Activated CD4-positive, alpha-beta T cell treated with anti-CD3 and anti-CD28 coated beads for 36 hours (primary cell): ENCODE measurements at regions not wholly inside any gene's neighbourhood (a gene's known extent, or its start where the extent isn't known, plus 50 kb on each side); places are given as distances from the start of the nearest gene placed in this dataset.
"Not testable (repeated sequence)": the region's sequence is repeated elsewhere in the genome, so short reads cannot be mapped to it uniquely, and the experiment has no call there.

ENCODE experiments used
- ATAC-seq: fragments of 200-7000 bp; cut with Tn5 transposase; one replicate; pipeline ENCODE4 v1.10.0; 2021; ENCODE audit warnings: mild to moderate bottlenecking, moderate library complexity
- CTCF ChIA-PET: fragments of 350-600 bp; sonication (Branson Sonifier 250); formaldehyde crosslinking; loops from one replicate; lab custom pipeline; 2021; ENCODE audit warnings: antibody characterized with exemption; lab: Charles Lee
- POLR2A ChIA-PET: fragments of 350-600 bp; sonication (Branson Sonifier 250); formaldehyde crosslinking; loops from one replicate; lab custom pipeline; 2021; ENCODE audit warnings: antibody characterized with exemption, inconsistent platforms; lab: Charles Lee
- DNase-seq: peaks from one replicate; pipeline ENCODE4 v3.0.0-alpha.2; 2020
- H3K27ac Mint-ChIP-seq: one replicate; pipeline ENCODE4 v1.8.0; 2021; ENCODE audit warnings: mixed read lengths
- H3K27me3 Mint-ChIP-seq: one replicate; pipeline ENCODE4 v1.8.0; 2021; ENCODE audit warnings: mixed read lengths
- H3K36me3 Mint-ChIP-seq: one replicate; pipeline ENCODE4 v1.8.0; 2021; ENCODE audit warnings: low read depth, mixed read lengths
- H3K4me1 Mint-ChIP-seq: one replicate; pipeline ENCODE4 v1.8.0; 2021; ENCODE audit warnings: mixed read lengths
- H3K4me3 Mint-ChIP-seq: one replicate; pipeline ENCODE4 v1.8.0; 2021; ENCODE audit warnings: mild to moderate bottlenecking, moderate library complexity, mixed read lengths
- H3K9me3 Mint-ChIP-seq: one replicate; pipeline ENCODE4 v1.8.0; 2021; ENCODE audit warnings: low read depth, mixed read lengths
- intact Hi-C, 2 experiments: fragments of 100-400 bp; cut with DNase I in 1 of 2; cut with micrococcal nuclease in 1 of 2; formaldehyde crosslinking; loops; one replicate each; pipeline versions ENCODE4 v1.14.2 to v1.15.1; 2022 to 2024; cut with DNase I, micrococcal nuclease

DNA sequence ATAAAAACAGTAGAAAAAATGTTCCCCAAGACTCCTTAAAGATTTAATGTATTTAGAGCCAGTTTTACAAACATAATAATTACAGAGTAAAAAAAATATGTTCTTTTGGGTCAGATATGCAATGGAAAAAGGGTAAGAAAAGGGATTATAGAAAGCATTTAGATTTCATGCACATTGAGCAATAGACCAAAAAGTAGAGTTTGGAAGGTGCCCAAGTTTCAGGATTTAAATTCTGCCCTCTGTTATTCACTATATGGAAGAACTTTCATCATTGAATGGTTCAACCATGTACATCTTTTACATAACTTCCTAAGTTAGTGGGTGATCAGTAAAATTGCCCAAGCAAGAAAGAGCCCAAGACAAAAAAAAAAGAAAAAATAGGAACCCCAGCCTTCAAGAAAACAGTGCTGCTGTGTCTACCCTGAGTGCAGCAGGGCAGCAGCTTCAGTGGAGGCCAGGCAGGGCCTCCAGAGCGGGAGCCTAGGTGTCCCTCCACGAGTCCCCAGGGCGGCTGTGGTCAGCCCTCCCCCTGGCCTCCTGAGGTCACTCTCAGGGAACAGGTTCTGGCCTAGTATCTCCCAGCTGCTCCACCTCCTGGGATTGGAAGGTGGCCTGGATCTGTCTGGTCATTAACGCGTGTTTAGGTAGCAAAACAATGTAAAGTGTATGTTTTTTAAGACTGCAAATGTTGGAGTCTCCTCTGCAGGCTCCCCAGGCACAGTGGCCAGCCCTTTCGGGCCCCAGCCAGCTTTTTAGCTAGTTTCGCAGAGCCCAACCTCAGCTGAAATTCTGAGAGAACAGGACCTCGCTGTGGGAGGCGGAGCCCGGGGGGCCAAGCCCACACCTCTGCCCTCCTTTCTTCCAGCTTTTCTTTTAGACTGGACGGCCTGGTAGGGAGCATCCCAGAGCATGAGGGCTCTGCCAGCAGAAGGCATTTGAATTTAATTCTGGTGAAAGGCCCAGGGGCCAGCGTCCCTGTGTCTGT is 77.3 kb downstream of the TEX51 start:
- POLR2A ChIA-PET: interaction anchor here (0.6 kb wide), 1 partner anchor 566 kb away, joined by 3 read pairs; no protein-coding TSS in a partner anchor
- DNase-seq (no peak), ATAC-seq (no peak)
- Mint-ChIP-seq H3K4me3 (no peak overlapping the region), H3K9me3 (no peaks in the 10 kb centered on the region), H3K36me3 (no peaks in the 10 kb centered on the region), H3K27ac (no peak overlapping the region), H3K27me3 (peaks cover 10% of the 10 kb centered on the region), H3K4me1 (peaks cover 6% of the 10 kb centered on the region)
- intact Hi-C loops: loop anchor here in 1 of 2 experiments (10.0 kb wide), 1 partner anchor 731 kb away; no protein-coding TSS in a partner anchor
- CTCF ChIA-PET: no interaction called here

- intact Hi-C loops: loop anchor here in 1 of 2 experiments (10.0 kb wide), 1 partner anchor 732 kb away; no protein-coding TSS in a partner anchor
- H3K27me3 Mint-ChIP-seq: peaks cover 10% of the 10 kb centered on the region
- peaks cover 6% of the 10 kb centered on the region for H3K4me1 Mint-ChIP-seq
- ChIA-PET CTCF (no interaction called here), POLR2A (no interaction called here)
- no peak overlapping the region for H3K4me3 Mint-ChIP-seq
- H3K9me3 Mint-ChIP-seq: no peaks in the 10 kb centered on the region
- H3K36me3 Mint-ChIP-seq: no peaks in the 10 kb centered on the region
- ATAC-seq (no peak), DNase-seq (no peak)
- H3K27ac Mint-ChIP-seq: no peak overlapping the region
These were observed 78.1 kb downstream of the TEX51 start for GRCh38 chr2:126976721-126977328.

- POLR2A ChIA-PET: no interaction called here
- no peak overlapping the region for H3K27ac Mint-ChIP-seq
- H3K9me3 Mint-ChIP-seq: no peaks in the 10 kb centered on the region
- ATAC-seq (peak; percentile 63), DNase-seq (no peak)
- H3K4me1 Mint-ChIP-seq: peaks cover 6% of the 10 kb centered on the region
- H3K27me3 Mint-ChIP-seq: peaks cover 2% of the 10 kb centered on the region
- CTCF ChIA-PET: interaction anchor here (1.2 kb wide), 1 partner anchor 86 kb away, joined by 3 read pairs; no protein-coding TSS in a partner anchor
- no peak overlapping the region for H3K4me3 Mint-ChIP-seq
- no peaks in the 10 kb centered on the region for H3K36me3 Mint-ChIP-seq
- intact Hi-C loops: loop anchor here in 1 of 2 experiments (10.0 kb wide), 1 partner anchor 734 kb away; no protein-coding TSS in a partner anchor
These were observed 79.6 kb downstream of the TEX51 start for GRCh38 chr2:126978333-126978732.

DNA sequence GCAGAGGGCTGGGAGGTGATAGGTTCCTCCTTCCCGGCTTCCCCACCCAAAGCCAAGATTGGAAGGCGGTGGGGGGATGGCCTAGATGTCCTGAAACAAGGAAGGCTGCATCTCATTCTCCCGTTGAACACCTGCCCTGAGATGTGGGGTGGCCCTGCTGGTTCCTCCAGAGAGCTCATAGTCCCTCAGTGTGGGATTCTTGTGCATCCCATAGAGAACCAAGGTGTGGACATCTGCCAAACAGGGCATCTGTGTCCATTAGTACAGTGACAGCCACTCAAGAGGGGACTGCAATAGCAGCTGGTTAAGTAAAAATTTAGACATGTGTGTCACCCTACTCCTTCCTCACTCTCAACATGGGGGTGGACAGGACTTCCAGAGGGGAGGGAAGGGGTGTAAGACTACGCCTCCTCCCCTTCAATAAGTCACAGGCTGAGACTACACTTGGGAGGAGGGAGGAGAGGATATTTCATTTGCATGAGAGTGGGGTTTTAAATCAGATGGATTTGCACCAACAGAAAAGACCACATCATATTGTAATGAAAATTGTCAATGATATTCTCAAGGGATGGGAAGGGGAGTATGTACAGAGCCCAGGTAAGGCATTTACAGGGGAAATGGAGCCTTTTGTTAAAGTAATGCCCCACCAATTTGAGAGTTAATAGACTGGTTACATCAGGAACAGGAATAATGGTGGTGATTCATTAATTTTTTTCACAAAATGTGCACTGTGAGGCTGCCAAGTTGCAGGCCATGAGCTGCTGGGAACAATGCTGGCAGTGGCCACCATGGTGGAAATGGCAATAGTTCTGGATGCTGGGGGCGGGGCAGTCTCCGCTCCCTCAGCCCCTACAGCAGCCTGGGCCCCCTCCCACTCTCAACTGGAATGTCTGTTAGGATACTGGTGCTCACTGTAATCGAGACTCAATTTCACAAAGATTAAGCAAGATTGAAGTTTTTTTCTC is 80.6 kb downstream of the TEX51 start:
- no peaks in the 10 kb centered on the region for H3K27me3 Mint-ChIP-seq
- no peak overlapping the region for H3K27ac Mint-ChIP-seq
- peaks cover 6% of the 10 kb centered on the region for H3K4me1 Mint-ChIP-seq
- intact Hi-C loops: loop anchor here in 1 of 2 experiments (10.0 kb wide), 1 partner anchor 735 kb away; no protein-coding TSS in a partner anchor
- no peak overlapping the region for H3K4me3 Mint-ChIP-seq
- no peaks in the 10 kb centered on the region for H3K9me3 Mint-ChIP-seq
- ChIA-PET POLR2A (no interaction called here), CTCF (interaction anchor here (0.5 to 1.2 kb wide), 3 partner anchors 87 to 539 kb away, joined by 3 read pairs; no protein-coding TSS in a partner anchor)
- ATAC-seq: no peak
- no peaks in the 10 kb centered on the region for H3K36me3 Mint-ChIP-seq
- no peak for DNase-seq

- H3K27ac Mint-ChIP-seq: no peak overlapping the region
These were observed 82.8 kb downstream of the TEX51 start for GRCh38 chr2:126981476-126981875.

GRCh38 chr2:126982935-126983334 is 84.2 kb downstream of the TEX51 start:
- Mint-ChIP-seq H3K27ac (no peak overlapping the region), H3K9me3 (no peaks in the 10 kb centered on the region), H3K4me3 (no peak overlapping the region), H3K27me3 (peaks cover 5% of the 10 kb centered on the region), H3K4me1 (peaks cover 5% of the 10 kb centered on the region), H3K36me3 (no peaks in the 10 kb centered on the region)
- no peak for ATAC-seq
- ChIA-PET CTCF (no interaction called here), POLR2A (no interaction called here)
- no peak for DNase-seq
- intact Hi-C loops: no loop called here

More at GRCh38 chr2:126981476-126981875, 82.8 kb downstream of the TEX51 start:
- ATAC-seq: no peak
- POLR2A ChIA-PET: no interaction called here
- H3K4me1 Mint-ChIP-seq: peaks cover 6% of the 10 kb centered on the region
- H3K36me3 Mint-ChIP-seq: no peaks in the 10 kb centered on the region
- CTCF ChIA-PET: no interaction called here
- no peaks in the 10 kb centered on the region for H3K9me3 Mint-ChIP-seq
- no peak overlapping the region for H3K4me3 Mint-ChIP-seq
- no peak for DNase-seq
- intact Hi-C loops: no loop called here
- H3K27me3 Mint-ChIP-seq: peaks cover 2% of the 10 kb centered on the region

GRCh38 chr2:126986631-126987187 is 88.0 kb downstream of the TEX51 start:
- ATAC-seq: no peak
- intact Hi-C loops: no loop called here
- no peak for DNase-seq
- Mint-ChIP-seq H3K4me1 (no peaks in the 10 kb centered on the region), H3K4me3 (no peak overlapping the region), H3K9me3 (no peaks in the 10 kb centered on the region), H3K27me3 (peaks cover 19% of the 10 kb centered on the region), H3K36me3 (no peaks in the 10 kb centered on the region), H3K27ac (no peak overlapping the region)
- ChIA-PET POLR2A (no interaction called here), CTCF (interaction anchor here (1.9 kb wide), 1 partner anchor 15 kb away, joined by 9 read pairs; no protein-coding TSS in a partner anchor)

- Mint-ChIP-seq H3K36me3 (no peaks in the 10 kb centered on the region), H3K27ac (no peak overlapping the region), H3K9me3 (no peaks in the 10 kb centered on the region), H3K27me3 (peaks cover 28% of the 10 kb centered on the region), H3K4me3 (no peak overlapping the region), H3K4me1 (no peaks in the 10 kb centered on the region)
- no peak for DNase-seq
- intact Hi-C loops: no loop called here
- POLR2A ChIA-PET: no interaction called here
- CTCF ChIA-PET: interaction anchor here (1.0 kb wide), 1 partner anchor 17 kb away, joined by 5 read pairs; no protein-coding TSS in a partner anchor
- ATAC-seq: no peak
These were observed 89.8 kb downstream of the TEX51 start for GRCh38 chr2:126988482-126988881.

- H3K4me3 Mint-ChIP-seq, POLR2A ChIA-PET, H3K27ac Mint-ChIP-seq, intact Hi-C loops, DNase-seq, H3K4me1 Mint-ChIP-seq, ATAC-seq, H3K9me3 Mint-ChIP-seq, H3K36me3 Mint-ChIP-seq: not testable (repeated sequence)
- CTCF ChIA-PET: interaction anchor here (0.6 to 1.0 kb wide), 2 partner anchors 15 to 17 kb away, joined by 3 to 5 read pairs; no protein-coding TSS in a partner anchor
- peaks cover 28% of the 10 kb centered on the region for H3K27me3 Mint-ChIP-seq
These were observed 90.4 kb downstream of the TEX51 start for GRCh38 chr2:126989064-126989463.

- POLR2A ChIA-PET: no interaction called here
- DNase-seq (no peak), ATAC-seq (no peak)
- intact Hi-C loops: loop anchor here in 1 of 2 experiments (2.0 kb wide), 1 partner anchor 77 kb away; no protein-coding TSS in a partner anchor
- Mint-ChIP-seq H3K4me3 (no peak overlapping the region), H3K36me3 (no peaks in the 10 kb centered on the region), H3K27me3 (peaks cover 28% of the 10 kb centered on the region), H3K4me1 (no peaks in the 10 kb centered on the region), H3K27ac (no peak overlapping the region), H3K9me3 (no peaks in the 10 kb centered on the region)
- CTCF ChIA-PET: interaction anchor here (1.1 kb wide), 1 partner anchor 18 kb away, joined by 3 read pairs; no protein-coding TSS in a partner anchor
These were observed 91.5 kb downstream of the TEX51 start for GRCh38 chr2:126990200-126990599.
